Astrocyte (in vitro differentiated cells and primary cell): ENCODE measurements at regions not wholly inside any gene's neighbourhood (a gene's known extent, or its start where the extent isn't known, plus 50 kb on each side); places are given as distances from the start of the nearest gene placed in this dataset.

ENCODE experiments used
- DNase-seq: peaks from one replicate; pipeline ENCODE4 v3.0.0-alpha.2; 2010; ENCODE audit warnings: low read depth
- FAIRE-seq: peaks from 2 replicates; lab custom pipeline; 2011; peaks lifted over from hg19 to GRCh38; lab: Jason Lieb, UNC
- H2AFZ ChIP-seq: 2 replicates; pipeline ENCODE4 v1.6.0; 2012; ENCODE audit warnings: low read depth, low read length, inconsistent platforms
- H3K27ac ChIP-seq: 2 replicates; pipeline ENCODE4 v1.5.1; 2011; ENCODE audit warnings: low read depth, low read length, inconsistent platforms
- H3K27me3 ChIP-seq: 2 replicates; pipeline ENCODE4 v1.6.0; 2011; ENCODE audit warnings: low read length, inconsistent platforms; ENCODE audit not compliant: insufficient read depth
- H3K36me3 ChIP-seq: 2 replicates; pipeline ENCODE4 v1.5.1; 2011; ENCODE audit warnings: low read length, inconsistent platforms; ENCODE audit not compliant: insufficient read depth
- H3K4me1 ChIP-seq: 2 replicates; pipeline ENCODE4 v1.5.1; 2011; ENCODE audit warnings: low read length, inconsistent platforms; ENCODE audit not compliant: insufficient read depth
- H3K4me2 ChIP-seq: 2 replicates; pipeline ENCODE4 v1.6.0; 2012; ENCODE audit warnings: low read length, inconsistent platforms
- H3K4me3 ChIP-seq: 2 replicates; pipeline ENCODE4 v1.5.1; 2011; ENCODE audit warnings: low read depth, mild to moderate bottlenecking, low read length, inconsistent platforms; ENCODE audit not compliant: insufficient read depth
- H3K79me2 ChIP-seq: 2 replicates; pipeline ENCODE4 v1.6.0; 2012; ENCODE audit warnings: mild to moderate bottlenecking, low read length, inconsistent platforms; ENCODE audit not compliant: insufficient read depth
- H3K9ac ChIP-seq: 2 replicates; pipeline ENCODE4 v1.6.0; 2012; ENCODE audit warnings: mild to moderate bottlenecking, low read length, inconsistent platforms
- H3K9me3 ChIP-seq: 2 replicates; pipeline ENCODE4 v1.5.1; 2012; ENCODE audit warnings: low read depth, mild to moderate bottlenecking, low read length, inconsistent platforms; ENCODE audit not compliant: insufficient read depth
- H4K20me1 ChIP-seq: 2 replicates; pipeline ENCODE4 v1.6.0; 2012; ENCODE audit warnings: low read length, inconsistent platforms; ENCODE audit not compliant: insufficient read depth
- H3K27ac Mint-ChIP-seq: one replicate; pipeline ENCODE4 v1.8.0; 2021; ENCODE audit warnings: mild to moderate bottlenecking, mixed read lengths; ENCODE audit not compliant: unreplicated experiment
- H3K27me3 Mint-ChIP-seq: one replicate; pipeline ENCODE4 v1.8.0; 2021; ENCODE audit warnings: low read depth, mixed read lengths; ENCODE audit not compliant: unreplicated experiment
- H3K36me3 Mint-ChIP-seq: one replicate; pipeline ENCODE4 v1.8.0; 2021; ENCODE audit warnings: low read depth, mixed read lengths; ENCODE audit not compliant: unreplicated experiment
- H3K4me1 Mint-ChIP-seq: one replicate; pipeline ENCODE4 v1.8.0; 2021; ENCODE audit warnings: low read depth, mixed read lengths; ENCODE audit not compliant: unreplicated experiment
- H3K4me3 Mint-ChIP-seq: one replicate; pipeline ENCODE4 v1.8.0; 2021; ENCODE audit warnings: mild to moderate bottlenecking, moderate library complexity, mixed read lengths; ENCODE audit not compliant: unreplicated experiment
- H3K9me3 Mint-ChIP-seq: one replicate; pipeline ENCODE4 v1.8.0; 2021; ENCODE audit warnings: mild to moderate bottlenecking, mixed read lengths; ENCODE audit not compliant: unreplicated experiment
- CTCF ChIP-seq: IDR thresholded peaks from 2 replicates; pipeline ENCODE4 v1.5.1; 2011; ENCODE audit warnings: low read depth, mild to moderate bottlenecking, inconsistent platforms, low read length, moderate library complexity; ENCODE audit not compliant: insufficient read depth
- EZH2 ChIP-seq: IDR thresholded peaks from 2 replicates; pipeline ENCODE4 v1.6.1; 2012; ENCODE audit warnings: mild to moderate bottlenecking, low read length, inconsistent platforms; ENCODE audit not compliant: insufficient read depth

DNA sequence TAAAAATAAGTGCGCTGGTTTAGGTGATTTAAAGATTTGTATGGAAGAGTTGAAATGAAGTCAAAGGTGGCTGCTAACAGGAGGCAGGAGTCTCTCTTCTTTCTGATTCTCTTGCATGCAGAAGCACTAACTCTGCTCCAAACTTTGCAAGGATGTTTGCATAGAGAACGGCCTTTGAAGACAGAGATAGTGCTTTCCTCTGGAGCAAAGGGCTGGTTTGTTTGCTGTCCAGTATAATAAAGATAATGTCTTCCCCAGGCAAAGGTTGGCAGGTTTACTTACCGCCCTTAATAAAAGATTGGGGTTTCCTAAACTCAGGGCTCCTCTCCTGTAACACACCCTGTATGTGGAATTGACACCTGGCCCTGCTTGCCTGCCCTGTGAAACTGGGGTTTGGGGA, 210.6 kb upstream of the RREB1 start:
- Histone ChIP-seq H4K20me1 (no peaks in the 10 kb centered on the region), H3K79me2 (no peaks in the 10 kb centered on the region), H3K4me3 (no peak overlapping the region), H2AFZ (no peak overlapping the region), H3K9me3 (no peaks in the 10 kb centered on the region), H3K9ac (no peak overlapping the region), H3K36me3 (no peaks in the 10 kb centered on the region), H3K27ac (no peak overlapping the region), H3K4me1 (no peaks in the 10 kb centered on the region), H3K4me2 (no peak overlapping the region), H3K27me3 (peaks cover 15% of the 10 kb centered on the region)
- Mint-ChIP-seq H3K4me1 (no peaks in the 10 kb centered on the region), H3K9me3 (no peaks in the 10 kb centered on the region), H3K27ac (no peak overlapping the region), H3K36me3 (no peaks in the 10 kb centered on the region), H3K27me3 (peaks cover 10% of the 10 kb centered on the region), H3K4me3 (no peak overlapping the region)
- no peak for TF ChIP-seq CTCF
- TF ChIP-seq EZH2 = no peak
- DNase-seq (no peak), FAIRE-seq (no peak)

DNA sequence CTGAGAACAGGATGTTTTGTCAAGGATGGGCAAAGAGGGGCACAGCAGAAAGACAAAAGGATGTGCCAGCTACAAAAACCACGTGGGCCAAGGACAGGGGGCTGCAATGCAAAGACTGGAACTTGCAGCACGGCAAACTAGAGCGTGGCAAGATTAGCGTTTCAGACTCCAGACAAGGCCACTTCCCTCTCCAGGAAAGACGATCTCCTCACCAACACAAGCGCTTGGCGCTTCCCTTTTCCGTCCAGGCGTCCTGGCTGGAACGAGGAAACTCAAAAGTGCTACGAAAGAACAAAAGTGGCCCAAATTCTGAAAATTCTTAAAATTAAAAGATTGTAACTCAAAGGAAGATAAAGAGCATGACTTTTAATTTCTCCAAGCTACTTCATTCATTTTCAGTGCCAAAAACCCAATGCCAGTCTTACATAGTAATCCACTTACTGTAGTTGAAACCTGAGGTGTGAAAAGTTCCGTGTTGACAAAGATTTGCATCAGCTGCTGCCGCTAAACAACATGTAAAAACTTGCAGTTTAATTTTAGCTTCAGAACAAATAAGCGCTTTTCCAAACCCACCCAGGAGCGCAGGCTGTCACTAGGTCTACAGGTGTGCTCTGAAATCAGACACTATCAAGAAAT, 207.1 kb upstream of the RREB1 start:
- Histone ChIP-seq H3K36me3 (no peaks in the 10 kb centered on the region), H3K27me3 (peaks cover 17% of the 10 kb centered on the region), H3K79me2 (no peaks in the 10 kb centered on the region), H3K4me2 (no peak overlapping the region), H3K9ac (no peak overlapping the region), H3K27ac (no peak overlapping the region), H3K4me1 (no peaks in the 10 kb centered on the region), H3K4me3 (no peak overlapping the region), H2AFZ (no peak overlapping the region), H4K20me1 (no peaks in the 10 kb centered on the region), H3K9me3 (no peaks in the 10 kb centered on the region)
- no peak for DNase-seq
- H3K4me1 Mint-ChIP-seq = no peaks in the 10 kb centered on the region
- no peak overlapping the region for H3K27ac Mint-ChIP-seq
- no peaks in the 10 kb centered on the region for H3K36me3 Mint-ChIP-seq
- FAIRE-seq = no peak
- H3K4me3 Mint-ChIP-seq = no peak overlapping the region
- H3K27me3 Mint-ChIP-seq = peaks cover 10% of the 10 kb centered on the region
- H3K9me3 Mint-ChIP-seq = no peaks in the 10 kb centered on the region
- TF ChIP-seq CTCF (no peak), EZH2 (no peak)

DNA sequence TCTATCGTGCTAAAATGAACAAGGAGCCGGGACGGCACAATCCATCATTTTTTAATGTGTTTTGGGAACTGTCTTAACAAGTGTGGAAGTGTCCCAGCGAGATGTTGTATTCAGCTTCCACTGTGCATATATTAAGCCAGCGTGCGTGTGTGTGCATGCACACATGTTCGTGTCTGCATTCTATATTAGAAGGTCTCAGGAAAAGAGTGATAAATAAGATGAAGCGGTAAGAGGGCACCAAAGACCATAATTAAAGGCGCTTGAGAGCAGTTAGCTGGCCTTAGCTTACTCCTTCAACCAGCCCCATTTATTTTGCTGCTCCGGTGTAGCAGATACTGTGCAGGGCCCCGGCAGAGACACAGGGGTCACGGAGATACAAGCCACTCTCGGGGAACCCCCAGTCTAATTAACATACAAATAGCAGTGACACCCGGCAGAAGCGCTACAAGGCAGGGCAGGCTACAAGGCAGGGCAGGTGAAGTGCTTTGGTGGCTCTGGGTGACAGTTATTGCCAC, 206.5 kb upstream of the RREB1 start:
- H4K20me1 ChIP-seq = no peaks in the 10 kb centered on the region
- DNase-seq = no peak
- no peak overlapping the region for H3K4me2 ChIP-seq
- no peak overlapping the region for H2AFZ ChIP-seq
- no peak overlapping the region for H3K9ac ChIP-seq
- H3K36me3 Mint-ChIP-seq = no peaks in the 10 kb centered on the region
- H3K4me3 ChIP-seq = no peak overlapping the region
- no peak overlapping the region for H3K27ac ChIP-seq
- peaks cover 16% of the 10 kb centered on the region for H3K27me3 ChIP-seq
- H3K79me2 ChIP-seq = no peaks in the 10 kb centered on the region
- peaks cover 10% of the 10 kb centered on the region for H3K27me3 Mint-ChIP-seq
- no peak overlapping the region for H3K4me3 Mint-ChIP-seq
- no peaks in the 10 kb centered on the region for H3K4me1 ChIP-seq
- no peaks in the 10 kb centered on the region for H3K9me3 ChIP-seq
- no peak for TF ChIP-seq CTCF
- no peak for TF ChIP-seq EZH2
- no peaks in the 10 kb centered on the region for H3K9me3 Mint-ChIP-seq
- H3K36me3 ChIP-seq = no peaks in the 10 kb centered on the region
- FAIRE-seq = no peak
- no peaks in the 10 kb centered on the region for H3K4me1 Mint-ChIP-seq
- no peak overlapping the region for H3K27ac Mint-ChIP-seq
